K562 (cell line): ENCODE measurements at regions not wholly inside any gene's neighbourhood (a gene's known extent, or its start where the extent isn't known, plus 50 kb on each side); places are given as distances from the start of the nearest gene placed in this dataset.

Experiments used
- ATAC-seq: fragments of 200-7000 bp; cut with Tn5 transposase; 3 replicates; pipeline ENCODE4 v1.9.1; 2020; ENCODE audit warnings: moderate library complexity
- BruUV-seq: library from RNA; stranded (reverse); fragments of 400-500 nt; replicated peaks from 2 replicates; lab custom pipeline; 2021; lab: Mats Ljungman, UMichigan
- CTCF ChIA-PET: fragments of 300-600 bp; formaldehyde crosslinking; extraction: SDS; loops from one replicate; lab custom pipeline; 2021; ENCODE audit warnings: low intra/inter-chr PET ratio; lab: Yijun Ruan, JAX
- POLR2A ChIA-PET: fragments of 300-600, 350-650 bp; sonication (Branson Sonifier 250); formaldehyde crosslinking; extraction: SDS; loops from one replicate; lab custom pipeline; 2021; ENCODE audit warnings: antibody characterized with exemption, inconsistent platforms; lab: Yijun Ruan, JAX
- DNase-seq, 4 experiments: peaks; one replicate each; pipeline versions ENCODE4 v3.0.0 to v3.0.0-alpha.2; 2011 to 2018; ENCODE audit warnings: low spot score in 3 of 4, mixed read lengths in 3 of 4; ENCODE audit errors: extremely low read depth in 1 of 4
- FAIRE-seq: peaks from 2 replicates; lab custom pipeline; 2011; peaks lifted over from hg19 to GRCh38; lab: Jason Lieb, UNC
- H2AFZ ChIP-seq: 2 replicates; pipeline ENCODE4 v1.6.0; 2011; ENCODE audit warnings: low read depth, low read length, control low read depth, inconsistent platforms
- H3K27ac ChIP-seq: fragments of 200-600 bp; 3 replicates; pipeline ENCODE4 v1.8.0; 2011; ENCODE audit warnings: low read depth, mild to moderate bottlenecking, control low read depth, inconsistent platforms, low read length, moderate library complexity, mixed read lengths; ENCODE audit errors: extremely low read depth
- H3K27me3 ChIP-seq, 2 experiments: fragments of 300-600 bp in 1 of 2; 2 replicates in 1 of 2; 3 replicates in 1 of 2; pipeline versions ENCODE4 v1.6.0 to v1.8.0; 2011; ENCODE audit warnings: inconsistent platforms in 2 of 2, low read length in 2 of 2, mild to moderate bottlenecking in 1 of 2, mixed read lengths in 1 of 2, moderate library complexity in 1 of 2; ENCODE audit not compliant: control insufficient read depth in 2 of 2, insufficient read depth in 2 of 2
- H3K36me3 ChIP-seq: fragments of 300-600 bp; 3 replicates; pipeline ENCODE4 v1.8.0; 2011; ENCODE audit warnings: mild to moderate bottlenecking, low read length, inconsistent platforms; ENCODE audit not compliant: control insufficient read depth, insufficient read depth
- H3K4me1 ChIP-seq, 2 experiments: fragments of 200-600 bp in 1 of 2; replicated peaks in 1 of 2; 2 replicates in 1 of 2; 3 replicates in 1 of 2; pipeline versions ENCODE4 v1.5.1 to v1.8.0; 2011; ENCODE audit warnings: inconsistent platforms in 2 of 2, low read length in 2 of 2, mild to moderate bottlenecking in 1 of 2, mixed read lengths in 1 of 2, moderate library complexity in 1 of 2; ENCODE audit not compliant: control insufficient read depth in 2 of 2, insufficient read depth in 2 of 2
- H3K4me2 ChIP-seq: 2 replicates; pipeline ENCODE4 v1.6.1; 2011; ENCODE audit warnings: low read length, control low read depth, inconsistent platforms, mixed read lengths; ENCODE audit not compliant: insufficient read depth
- H3K4me3 ChIP-seq: fragments of 200-600 bp; sonication (generic), shearing (Covaris generic); 2 replicates; pipeline ENCODE4 v1.5.1; 2016; ENCODE audit warnings: control low read depth, inconsistent platforms
- H3K79me2 ChIP-seq: fragments of 200-600 bp; 3 replicates; pipeline ENCODE4 v1.8.0; 2011; ENCODE audit warnings: low read length, inconsistent platforms; ENCODE audit not compliant: control insufficient read depth, insufficient read depth
- H3K9ac ChIP-seq, 2 experiments: 2 replicates each; pipeline versions ENCODE4 v1.6.0 to v1.6.1; 2011; ENCODE audit warnings: low read depth in 2 of 2, low read length in 2 of 2, control low read depth in 1 of 2, inconsistent platforms in 1 of 2, mild to moderate bottlenecking in 1 of 2, mixed read lengths in 1 of 2; ENCODE audit not compliant: insufficient read depth in 1 of 2
- H3K9me1 ChIP-seq: one replicate; pipeline ENCODE4 v1.6.0; 2011; ENCODE audit warnings: inconsistent platforms, mild to moderate bottlenecking, low read length, moderate library complexity; ENCODE audit not compliant: control insufficient read depth, insufficient read depth
- H3K9me3 ChIP-seq: replicated peaks from 2 replicates; pipeline ENCODE4 v1.5.1; 2011; ENCODE audit warnings: low read depth, low read length, inconsistent platforms; ENCODE audit not compliant: control insufficient read depth, insufficient read depth
- H4K20me1 ChIP-seq: replicated peaks from 2 replicates; pipeline ENCODE4 v1.6.1; 2011; ENCODE audit warnings: low read length, inconsistent platforms, mixed read lengths; ENCODE audit not compliant: control insufficient read depth, insufficient read depth
- CEBPB ChIP-seq: fragments of 450-650 bp; IDR thresholded peaks from 2 replicates; pipeline ENCODE4 v1.6.1; 2016; ENCODE audit warnings: missing genetic modification characterization, missing compliant biosample characterization
- ESRRB ChIP-seq: fragments of 250-450 bp; sonication (Bioruptor Pico); IDR thresholded peaks from 2 replicates; pipeline ENCODE4 v1.5.0; 2020; ENCODE audit warnings: mild to moderate bottlenecking, moderate library complexity, borderline replicate concordance
- RBM25 ChIP-seq: fragments of 200-400 bp; formaldehyde crosslinking; IDR thresholded peaks from 2 replicates; pipeline ENCODE4 v1.6.1; 2018; ENCODE audit warnings: low read length, low read depth, moderate library complexity; ENCODE audit not compliant: severe bottlenecking
- SREBF1 ChIP-seq: fragments of 150-350 bp; IDR thresholded peaks from 2 replicates; pipeline ENCODE4 v1.6.1; 2014; ENCODE audit warnings: antibody characterized with exemption, low read depth, low read length, borderline replicate concordance
- SRF ChIP-seq, 2 experiments: fragments of 250-450, 450-650 bp in 1 of 2; sonication (Bioruptor Pico) in 1 of 2; sonication (generic) in 1 of 2; formaldehyde crosslinking; IDR thresholded peaks; 2 replicates each; pipeline versions ENCODE4 v1.5.0 to v1.5.1; 2020 to 2022; ENCODE audit warnings: mild to moderate bottlenecking in 1 of 2, missing genetic modification reagents in 1 of 2
- ZKSCAN3 ChIP-seq: fragments of 250-450 bp; sonication (Bioruptor Pico); IDR thresholded peaks from 2 replicates; pipeline ENCODE4 v1.4.0; 2020
- WGBS: fragments of 100-300 bp; shearing (Covaris generic); methylation state at CpG from one replicate; pipeline ENCODE4 v1.1.6; 2016; ENCODE audit warnings: low coverage, mixed read lengths; ENCODE audit not compliant: insufficient coverage; ENCODE audit errors: missing lambda C conversion rate; 5-methylcytosine and 5-hydroxymethylcytosine counted together
- in situ Hi-C: fragments of 300-500 bp; cut with MboI; formaldehyde crosslinking; loops from 4 replicates; pipeline ENCODE4 v1.15.0; 2018; ENCODE audit warnings: inconsistent platforms, mixed read lengths
- intact Hi-C: fragments of 100-400 bp; cut with micrococcal nuclease; formaldehyde crosslinking; loops from 2 replicates; pipeline ENCODE4 v1.14.2; 2022
- TF ChIP-seq, protein P1 (sequence below): sonication (generic); formaldehyde crosslinking; IDR thresholded peaks from 2 replicates; pipeline ENCODE4 v1.8.0; 2023; ENCODE audit warnings: mild to moderate bottlenecking, missing genetic modification reagents

DNA sequence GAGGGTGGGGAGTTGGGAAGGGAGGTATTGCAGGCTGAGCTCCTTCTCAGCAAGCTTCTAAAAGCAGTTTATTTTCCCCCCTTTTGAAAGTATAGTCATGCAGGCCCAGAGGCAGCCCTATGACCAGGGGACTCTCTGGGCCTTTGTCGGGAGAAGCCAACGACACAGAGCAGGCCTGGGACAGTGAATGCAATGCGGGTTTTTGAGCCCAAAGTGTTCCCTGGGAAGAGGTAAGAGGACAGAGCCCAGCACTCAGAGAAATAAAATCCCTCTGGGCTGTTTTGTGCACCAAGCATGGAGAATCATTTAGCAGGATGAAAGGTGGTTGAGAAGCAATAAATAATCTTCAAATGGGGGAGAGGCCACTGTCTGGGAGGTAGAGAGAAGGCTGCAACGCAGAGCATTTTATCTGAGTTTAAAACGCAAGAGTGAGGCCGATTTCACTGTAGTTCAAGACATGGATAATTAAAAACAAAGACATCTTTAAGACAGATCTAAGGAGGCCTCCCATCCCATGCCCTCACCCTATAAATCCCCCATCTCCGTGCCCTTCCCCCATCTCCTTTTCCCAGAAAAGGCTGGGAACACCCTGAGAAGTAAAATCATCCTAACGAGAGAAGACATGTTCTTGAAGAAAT lies 237.5 kb downstream of the CDC5L start:
- no peak for DNase-seq
- in situ Hi-C loops, result no loop called here
- H3K9me1 ChIP-seq, result no peaks in the 10 kb centered on the region
- ChIA-PET POLR2A (no interaction called here), CTCF (no interaction called here)
- no peak overlapping the region for H2AFZ ChIP-seq
- intact Hi-C loops, result no loop called here
- no peak overlapping the region for H3K4me2 ChIP-seq
- TF ChIP-seq CEBPB (tag) (no peak), SREBF1 (no peak), ZKSCAN3 (CRISPR knock-in tag) (no peak), ESRRB (CRISPR knock-in tag) (no peak), RBM25 (no peak)
- no peaks in the 10 kb centered on the region for H3K9me3 ChIP-seq
- no peaks in the 10 kb centered on the region for H3K79me2 ChIP-seq
- H3K27me3 ChIP-seq, result peaks cover 7 to 46% of the 10 kb centered on the region in 2 experiments; a peak in 3 of 5 replicates
- no peaks in the 10 kb centered on the region for H4K20me1 ChIP-seq
- H3K4me3 ChIP-seq, result no peak overlapping the region
- no peak overlapping the region for H3K27ac ChIP-seq
- H3K9ac ChIP-seq, result no peak overlapping the region
- no peaks in the 10 kb centered on the region for H3K4me1 ChIP-seq
- ATAC-seq, result no peak
- under 1% methylated on average over 8 of the region's 8 CpGs for WGBS
- no peak for FAIRE-seq
- no peaks in the 10 kb centered on the region for H3K36me3 ChIP-seq
- no TSS peak for BruUV-seq

DNA sequence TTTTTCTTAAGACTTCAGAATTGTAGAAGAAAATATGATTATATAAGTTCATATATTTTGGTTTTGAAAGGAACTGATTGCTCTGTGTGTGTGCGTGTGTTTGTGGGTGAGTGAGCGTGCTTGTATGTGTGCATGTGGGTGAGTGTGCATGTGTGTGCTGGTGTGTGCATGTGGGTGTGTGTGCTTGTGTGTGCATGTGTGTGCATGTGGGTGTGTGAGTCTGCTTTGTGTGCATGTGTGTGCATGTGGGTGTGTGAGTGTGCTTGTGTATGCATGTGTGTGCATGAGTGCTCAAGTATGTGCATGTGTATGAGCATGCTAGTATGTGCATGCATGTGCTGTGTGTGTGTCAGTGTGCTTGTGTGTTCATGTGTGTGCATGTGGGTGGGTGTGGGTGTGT lies 238.5 kb downstream of the CDC5L start:
- Histone ChIP-seq H3K27ac (no peak overlapping the region), H3K27me3 (peaks cover 7 to 55% of the 10 kb centered on the region in 2 experiments; a peak in 3 of 5 replicates), H4K20me1 (no peaks in the 10 kb centered on the region; the same call in 1 of the 2 replicates), H3K4me1 (no peaks in the 10 kb centered on the region), H3K4me3 (no peak overlapping the region), H3K79me2 (no peaks in the 10 kb centered on the region), H3K9me3 (no peaks in the 10 kb centered on the region), H3K4me2 (no peak overlapping the region), H3K9ac (no peak overlapping the region), H3K36me3 (no peaks in the 10 kb centered on the region), H3K9me1 (no peaks in the 10 kb centered on the region), H2AFZ (no peak overlapping the region)
- ATAC-seq, result no peak
- FAIRE-seq, result no peak
- DNase-seq, result no peak
- in situ Hi-C loops, result no loop called here
- intact Hi-C loops, result no loop called here
- TF ChIP-seq, protein P1, sequence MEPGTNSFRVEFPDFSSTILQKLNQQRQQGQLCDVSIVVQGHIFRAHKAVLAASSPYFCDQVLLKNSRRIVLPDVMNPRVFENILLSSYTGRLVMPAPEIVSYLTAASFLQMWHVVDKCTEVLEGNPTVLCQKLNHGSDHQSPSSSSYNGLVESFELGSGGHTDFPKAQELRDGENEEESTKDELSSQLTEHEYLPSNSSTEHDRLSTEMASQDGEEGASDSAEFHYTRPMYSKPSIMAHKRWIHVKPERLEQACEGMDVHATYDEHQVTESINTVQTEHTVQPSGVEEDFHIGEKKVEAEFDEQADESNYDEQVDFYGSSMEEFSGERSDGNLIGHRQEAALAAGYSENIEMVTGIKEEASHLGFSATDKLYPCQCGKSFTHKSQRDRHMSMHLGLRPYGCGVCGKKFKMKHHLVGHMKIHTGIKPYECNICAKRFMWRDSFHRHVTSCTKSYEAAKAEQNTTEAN (CRISPR knock-in tag), result peak; percentile 78; the same call in 1 of the 2 replicates
- no peak for TF ChIP-seq SRF (CRISPR knock-in tag; IDR thresholded peaks at IDR 0.05)
- ChIA-PET POLR2A (no interaction called here), CTCF (no interaction called here)
- 3% methylated on average over 2 of the region's 2 CpGs for WGBS
- BruUV-seq, result no TSS peak
